HepG2 (cell line): ENCODE measurements at regions not wholly inside any gene's neighbourhood (a gene's known extent, or its start where the extent isn't known, plus 50 kb on each side); places are given as distances from the start of the nearest gene placed in this dataset.
A peak's percentile ranks its signal among the peaks of the same experiment; 100 is the strongest.

Experiments
- ATAC-seq: fragments of 200-7000 bp; cut with Tn5 transposase; 3 replicates; pipeline ENCODE4 v1.9.1; 2020; ENCODE audit warnings: mild to moderate bottlenecking, moderate library complexity
- BruUV-seq: library from RNA; stranded (reverse); fragments of 400-500 nt; replicated peaks from 2 replicates; lab custom pipeline; 2021; lab: Mats Ljungman, UMichigan
- CTCF ChIA-PET: fragments of 300-600 bp; formaldehyde crosslinking; extraction: SDS; loops from one replicate; lab custom pipeline; 2021; ENCODE audit warnings: low total read pairs, inconsistent platforms, low intra/inter-chr PET ratio; lab: Yijun Ruan, JAX
- POLR2A ChIA-PET: fragments of 350-600 bp; sonication (Branson Sonifier 250); formaldehyde crosslinking; loops from one replicate; lab custom pipeline; 2020; ENCODE audit warnings: antibody characterized with exemption, inconsistent platforms; lab: Yijun Ruan, JAX
- DNase-seq: peaks from one replicate; pipeline ENCODE4 v3.0.0-alpha.2; 2015; ENCODE audit warnings: low spot score
- FAIRE-seq: peaks from 3 replicates; lab custom pipeline; 2011; peaks lifted over from hg19 to GRCh38; lab: Jason Lieb, UNC
- H2AFZ ChIP-seq: one replicate; pipeline ENCODE4 v1.6.1; 2011; ENCODE audit warnings: low read length, inconsistent platforms
- H3K27ac ChIP-seq: fragments of 300-600 bp; 3 replicates; pipeline ENCODE4 v1.8.0; 2011; ENCODE audit warnings: mixed run types, mild to moderate bottlenecking, mixed read lengths, low read length, inconsistent platforms; ENCODE audit not compliant: insufficient read depth; ENCODE audit errors: extremely low read length
- H3K27me3 ChIP-seq, 2 experiments: fragments of 200-600 bp in 1 of 2; 2 replicates in 1 of 2; 3 replicates in 1 of 2; pipeline versions ENCODE4 v1.6.0 to v1.8.0; 2011; ENCODE audit warnings: low read length in 2 of 2, mild to moderate bottlenecking in 2 of 2, moderate library complexity in 2 of 2, inconsistent platforms in 1 of 2; ENCODE audit not compliant: insufficient read depth in 2 of 2, control insufficient read depth in 1 of 2
- H3K36me3 ChIP-seq, 2 experiments: fragments of 200-600 bp in 1 of 2; replicated peaks in 1 of 2; 2 replicates in 1 of 2; 3 replicates in 1 of 2; pipeline versions ENCODE4 v1.5.1 to v1.8.0; 2011; ENCODE audit warnings: low read length in 2 of 2, inconsistent platforms in 1 of 2; ENCODE audit not compliant: insufficient read depth in 2 of 2, control insufficient read depth in 1 of 2
- H3K4me1 ChIP-seq: 2 replicates; pipeline ENCODE4 v1.5.1; 2012; ENCODE audit warnings: low read length, inconsistent platforms; ENCODE audit not compliant: insufficient read depth
- H3K4me2 ChIP-seq: 2 replicates; pipeline ENCODE4 v1.6.0; 2011; ENCODE audit warnings: low read depth, low read length, inconsistent platforms
- H3K4me3 ChIP-seq, 3 experiments: fragments of 200-600 bp in 1 of 3; sonication (generic), shearing (Covaris generic) in 1 of 3; replicated peaks in 1 of 3; 2 replicates each; pipeline ENCODE4 v1.5.1; 2011 to 2016; ENCODE audit warnings: low read length in 3 of 3, inconsistent platforms in 2 of 3, low read depth in 2 of 3, mild to moderate bottlenecking in 2 of 3, control low read depth in 1 of 3, mixed read lengths in 1 of 3; ENCODE audit not compliant: insufficient read depth in 1 of 3
- H3K79me2 ChIP-seq: one replicate; pipeline ENCODE4 v1.6.1; 2011; ENCODE audit warnings: low read length, inconsistent platforms; ENCODE audit not compliant: insufficient read depth
- H3K9ac ChIP-seq: 2 replicates; pipeline ENCODE4 v1.6.0; 2011; ENCODE audit warnings: mild to moderate bottlenecking, low read depth, low read length, inconsistent platforms; ENCODE audit not compliant: insufficient read depth
- H3K9me3 ChIP-seq: 2 replicates; pipeline ENCODE4 v1.5.1; 2012; ENCODE audit warnings: mild to moderate bottlenecking, low read length
- H4K20me1 ChIP-seq: 2 replicates; pipeline ENCODE4 v1.6.0; 2011; ENCODE audit warnings: inconsistent platforms, mild to moderate bottlenecking, low read length, moderate library complexity; ENCODE audit not compliant: insufficient read depth
- ARNT2 ChIP-seq: sonication (generic); formaldehyde crosslinking; IDR thresholded peaks from 2 replicates; pipeline ENCODE4 v1.8.0; 2022; ENCODE audit warnings: mild to moderate bottlenecking, low read depth, missing genetic modification reagents, moderate library complexity
- IRF9 ChIP-seq: sonication (generic); formaldehyde crosslinking; IDR thresholded peaks from 2 replicates; pipeline ENCODE4 v1.8.0; 2022; ENCODE audit warnings: missing genetic modification reagents, mild to moderate bottlenecking, borderline replicate concordance
- MNT ChIP-seq: fragments of 450-650 bp; IDR thresholded peaks from 2 replicates; pipeline ENCODE4 v1.6.1; 2016
- RCOR2 ChIP-seq: IDR thresholded peaks from 2 replicates; pipeline ENCODE4 v1.6.1; 2016; ENCODE audit warnings: missing biosample characterization, missing genetic modification reagents
- WGBS: methylation state at CpG from one replicate; pipeline ENCODE4 v1.1.6; 2017; ENCODE audit warnings: low lambda C conversion rate; 5-methylcytosine and 5-hydroxymethylcytosine counted together
- in situ Hi-C: cut with HindIII; loops from 2 replicates; pipeline ENCODE4 v1.10.0; 2017; ENCODE audit warnings: low pct_unique_long_range_greater_than_20kb; ENCODE audit not compliant: extremely low pct_ligation_motif_present
- intact Hi-C: fragments of 100-400 bp; cut with micrococcal nuclease; formaldehyde crosslinking; loops from one replicate; pipeline ENCODE4 v1.10.0; 2022; ENCODE audit not compliant: unreplicated experiment

GRCh38 chr6:168876956-168877355, 376.7 kb downstream of the THBS2 start:
- 42% methylated on average over 14 of the region's 15 CpGs for WGBS
- H3K9me3 ChIP-seq, result no peaks in the 10 kb centered on the region
- no peaks in the 10 kb centered on the region for H3K79me2 ChIP-seq
- no peaks in the 10 kb centered on the region for H3K36me3 ChIP-seq
- peaks cover 14 to 72% of the 10 kb centered on the region in 2 experiments; a peak in 4 of 5 replicates for H3K27me3 ChIP-seq
- no peaks in the 10 kb centered on the region for H3K4me1 ChIP-seq
- no peak overlapping the region for H3K4me2 ChIP-seq
- ATAC-seq, result no peak
- no peak for DNase-seq
- intact Hi-C loops, result no loop called here
- no peaks in the 10 kb centered on the region; the same call in none of the 2 replicates for H4K20me1 ChIP-seq
- H3K4me3 ChIP-seq, result no peak overlapping the region
- no peak overlapping the region for H2AFZ ChIP-seq
- in situ Hi-C loops, result no loop called here
- POLR2A ChIA-PET, result no interaction called here
- H3K27ac ChIP-seq, result no peak overlapping the region
- BruUV-seq, result no TSS peak
- no peak for TF ChIP-seq ARNT2 (CRISPR knock-in tag)
- TF ChIP-seq, all 625 proteins: peak for 0
- no peak overlapping the region for H3K9ac ChIP-seq
- FAIRE-seq, result no peak
- CTCF ChIA-PET, result no interaction called here

- Histone ChIP-seq H3K9ac (no peak overlapping the region), H3K36me3 (no peaks in the 10 kb centered on the region), H3K9me3 (no peaks in the 10 kb centered on the region)
- CTCF ChIA-PET, result no interaction called here
- DNase-seq (no peak), FAIRE-seq (no peak)
- TF ChIP-seq MNT, result peak; percentile 99
- TF ChIP-seq RCOR2 (CRISPR knock-in tag), result no peak
- no peak for TF ChIP-seq IRF9
- TF ChIP-seq, all 625 proteins: peak for 1
- POLR2A ChIA-PET, result no interaction called here
- no peaks in the 10 kb centered on the region for H3K79me2 ChIP-seq
- 30% methylated on average over 20 of the region's 26 CpGs for WGBS
- no peak overlapping the region for H3K27ac ChIP-seq
- no peak overlapping the region for H2AFZ ChIP-seq
- no peak overlapping the region for H3K4me2 ChIP-seq
- H3K27me3 ChIP-seq, result peaks cover 17 to 71% of the 10 kb centered on the region in 2 experiments; a peak in 4 of 5 replicates
- H3K4me3 ChIP-seq, result no peak overlapping the region
- intact Hi-C loops, result no loop called here
- no peak for ATAC-seq
- in situ Hi-C loops, result no loop called here
- BruUV-seq, result no TSS peak
- H4K20me1 ChIP-seq, result no peaks in the 10 kb centered on the region; the same call in 1 of the 2 replicates
- no peaks in the 10 kb centered on the region for H3K4me1 ChIP-seq
Measured at GRCh38 chr6:168875811-168876576, 377.7 kb downstream of the THBS2 start.
